ENCODE measurements at regions not wholly inside any gene's neighbourhood (a gene's known extent, or its start where the extent isn't known, plus 50 kb on each side); places are given as distances from the start of the nearest gene placed in this dataset.

DNA sequence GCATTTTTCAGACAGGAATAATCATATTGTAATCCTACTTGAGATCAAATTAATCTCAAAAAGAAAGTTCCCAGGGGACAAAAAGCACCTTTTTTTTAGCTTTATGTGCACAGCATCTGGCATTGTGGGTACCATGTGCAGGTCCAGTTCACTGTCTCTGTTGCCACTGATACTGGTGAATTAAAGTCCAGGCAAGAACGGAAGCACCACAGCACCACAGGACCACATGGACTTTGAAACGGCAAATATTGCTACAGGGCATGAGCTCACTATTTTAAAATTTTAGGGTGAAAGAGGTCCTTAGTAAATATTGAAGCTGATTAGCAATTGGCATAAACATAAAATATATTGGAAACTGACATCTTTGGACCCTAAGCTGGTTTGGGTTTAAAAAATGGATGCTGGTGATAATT is 709.0 kb downstream of the EPM2A start:
- H3K9me3 ChIP-seq = no peaks in the 10 kb centered on the region
- FAIRE-seq (no peak), ATAC-seq (peak; percentile 75 to 93 (median 86)), DNase-seq (peak in 2 of 6 donors; percentile 18 to 30)
- no peaks in the 10 kb centered on the region for H3K36me3 ChIP-seq
- intact Hi-C loops (cut with DNase I) = no loop called here
- WGBS, 2 donors = 20 to 32% methylated on average over 2 of the region's 2 CpGs
- peaks cover 5 to 14% (median 14%) of the 10 kb centered on the region in 3 donors for H3K4me1 ChIP-seq
- no peak overlapping the region for H3K27ac ChIP-seq
- H3K27me3 ChIP-seq = no peaks in the 10 kb centered on the region
- H3K4me3 ChIP-seq = no peak overlapping the region
- TF ChIP-seq, protein P1, sequence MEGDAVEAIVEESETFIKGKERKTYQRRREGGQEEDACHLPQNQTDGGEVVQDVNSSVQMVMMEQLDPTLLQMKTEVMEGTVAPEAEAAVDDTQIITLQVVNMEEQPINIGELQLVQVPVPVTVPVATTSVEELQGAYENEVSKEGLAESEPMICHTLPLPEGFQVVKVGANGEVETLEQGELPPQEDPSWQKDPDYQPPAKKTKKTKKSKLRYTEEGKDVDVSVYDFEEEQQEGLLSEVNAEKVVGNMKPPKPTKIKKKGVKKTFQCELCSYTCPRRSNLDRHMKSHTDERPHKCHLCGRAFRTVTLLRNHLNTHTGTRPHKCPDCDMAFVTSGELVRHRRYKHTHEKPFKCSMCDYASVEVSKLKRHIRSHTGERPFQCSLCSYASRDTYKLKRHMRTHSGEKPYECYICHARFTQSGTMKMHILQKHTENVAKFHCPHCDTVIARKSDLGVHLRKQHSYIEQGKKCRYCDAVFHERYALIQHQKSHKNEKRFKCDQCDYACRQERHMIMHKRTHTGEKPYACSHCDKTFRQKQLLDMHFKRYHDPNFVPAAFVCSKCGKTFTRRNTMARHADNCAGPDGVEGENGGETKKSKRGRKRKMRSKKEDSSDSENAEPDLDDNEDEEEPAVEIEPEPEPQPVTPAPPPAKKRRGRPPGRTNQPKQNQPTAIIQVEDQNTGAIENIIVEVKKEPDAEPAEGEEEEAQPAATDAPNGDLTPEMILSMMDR (IDR thresholded peaks at IDR 0.05) = no peak

DNA sequence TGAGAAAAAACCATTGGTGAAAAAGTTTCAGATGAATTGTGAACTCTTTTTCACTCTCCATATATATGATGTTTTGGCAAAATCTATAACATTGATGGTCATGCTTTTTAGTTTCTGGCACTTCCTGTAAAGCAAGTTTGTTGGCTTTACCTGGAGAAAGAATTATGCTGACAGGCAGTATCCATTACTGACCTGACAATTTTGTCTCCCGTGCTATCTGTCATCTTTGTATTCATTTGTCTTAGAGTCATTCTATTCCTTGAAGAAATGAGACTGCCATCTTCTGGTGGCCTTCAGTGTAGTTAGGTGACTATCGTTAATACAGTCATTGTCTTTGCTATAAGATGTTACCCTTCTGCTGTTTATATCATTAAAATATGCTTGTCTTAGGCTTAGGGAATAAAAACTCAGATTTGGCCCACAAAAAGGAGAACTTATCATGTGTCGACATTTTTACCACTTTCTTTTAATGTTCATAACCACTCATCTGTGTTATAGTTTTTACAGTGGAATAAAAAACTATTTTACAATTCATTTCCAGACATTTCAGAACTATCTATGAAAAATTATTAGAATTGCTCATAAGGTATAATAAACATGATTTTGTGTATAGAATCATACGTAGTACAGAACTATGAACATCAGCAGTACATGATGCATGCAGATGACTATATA is 707.0 kb downstream of the EPM2A start:
- TF ChIP-seq, protein P1 (IDR thresholded peaks at IDR 0.05) = peak in 3 of 4 donors; percentile 15 to 35 (median 21)
- DNase-seq (no peak), ATAC-seq (peak; percentile 55 to 77 (median 70)), FAIRE-seq (no peak)
- Histone ChIP-seq H3K27ac (no peak overlapping the region), H3K27me3 (no peaks in the 10 kb centered on the region), H3K4me3 (no peak overlapping the region), H3K4me1 (peaks cover 5 to 14% (median 14%) of the 10 kb centered on the region in 3 donors), H3K36me3 (no peaks in the 10 kb centered on the region), H3K9me3 (no peaks in the 10 kb centered on the region)
- 25 to 28% methylated on average over 4 of the region's 4 CpGs for WGBS, 2 donors
- intact Hi-C loops (cut with DNase I) = no loop called here

DNA sequence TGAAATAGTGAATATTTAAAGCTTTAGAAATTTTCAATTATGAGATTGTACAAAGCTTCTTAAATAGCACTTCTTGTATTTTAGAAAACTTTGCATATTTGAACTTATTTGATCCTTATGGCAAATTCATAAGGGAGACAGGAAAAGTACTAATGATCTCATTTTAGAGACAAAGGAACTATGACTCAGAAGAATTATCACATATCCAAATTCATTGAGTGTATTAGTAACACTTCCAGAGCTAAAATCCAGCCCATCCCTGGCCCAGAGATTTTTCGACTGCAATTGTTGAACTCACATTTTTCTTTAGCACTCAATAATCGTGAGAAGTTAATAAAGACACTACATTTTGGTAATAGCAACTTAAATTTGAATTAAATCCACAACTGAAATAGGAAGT is 704.3 kb downstream of the EPM2A start:
- DNase-seq (no peak), FAIRE-seq (no peak), ATAC-seq (no peak)
- intact Hi-C loops (cut with DNase I) = loop anchor here in 1 of 3 donors (10.0 kb wide), 1 partner anchor 446 kb away; no protein-coding TSS in a partner anchor
- 75 to 79% methylated on average over 2 of the region's 2 CpGs for WGBS, 2 donors
- Histone ChIP-seq H3K4me1 (peaks cover 0 to 9% (median 5%) of the 10 kb centered on the region in 3 donors), H3K9me3 (no peaks in the 10 kb centered on the region), H3K4me3 (no peak overlapping the region), H3K27me3 (no peaks in the 10 kb centered on the region), H3K36me3 (no peaks in the 10 kb centered on the region), H3K27ac (no peak overlapping the region)
- TF ChIP-seq, protein P1 (IDR thresholded peaks at IDR 0.05) = no peak

DNA sequence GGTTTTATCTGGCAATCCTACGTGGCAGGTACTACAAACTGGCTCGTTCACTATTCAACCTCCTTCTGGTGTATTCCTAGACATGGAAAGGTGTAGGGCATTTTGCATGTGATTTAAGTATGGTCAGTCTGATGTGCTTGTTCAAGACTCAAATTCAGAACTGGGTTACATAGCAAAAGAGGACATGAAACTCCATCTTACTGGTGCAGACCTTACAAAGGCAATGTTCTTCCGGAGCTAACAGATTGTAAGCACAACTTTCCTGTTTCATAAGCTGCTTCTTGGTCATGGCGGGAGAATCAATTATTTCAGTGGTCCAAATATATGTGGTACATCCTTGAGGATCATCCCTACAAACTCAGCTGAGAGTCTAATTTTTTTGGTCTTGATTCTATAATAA is 703.4 kb downstream of the EPM2A start:
- no peak overlapping the region for H3K27ac ChIP-seq
- 81 to 90% methylated on average over 4 of the region's 4 CpGs for WGBS, 2 donors
- H3K27me3 ChIP-seq = no peaks in the 10 kb centered on the region
- ATAC-seq = no peak
- TF ChIP-seq, protein P1 (IDR thresholded peaks at IDR 0.05) = no peak
- H3K36me3 ChIP-seq = no peaks in the 10 kb centered on the region
- FAIRE-seq = no peak
- intact Hi-C loops (cut with DNase I) = loop anchor here in 1 of 3 donors (10.0 kb wide), 1 partner anchor 447 kb away; no protein-coding TSS in a partner anchor
- no peak overlapping the region for H3K4me3 ChIP-seq
- H3K9me3 ChIP-seq = no peaks in the 10 kb centered on the region
- no peaks in the 10 kb centered on the region for H3K4me1 ChIP-seq
- no peak for DNase-seq

DNA sequence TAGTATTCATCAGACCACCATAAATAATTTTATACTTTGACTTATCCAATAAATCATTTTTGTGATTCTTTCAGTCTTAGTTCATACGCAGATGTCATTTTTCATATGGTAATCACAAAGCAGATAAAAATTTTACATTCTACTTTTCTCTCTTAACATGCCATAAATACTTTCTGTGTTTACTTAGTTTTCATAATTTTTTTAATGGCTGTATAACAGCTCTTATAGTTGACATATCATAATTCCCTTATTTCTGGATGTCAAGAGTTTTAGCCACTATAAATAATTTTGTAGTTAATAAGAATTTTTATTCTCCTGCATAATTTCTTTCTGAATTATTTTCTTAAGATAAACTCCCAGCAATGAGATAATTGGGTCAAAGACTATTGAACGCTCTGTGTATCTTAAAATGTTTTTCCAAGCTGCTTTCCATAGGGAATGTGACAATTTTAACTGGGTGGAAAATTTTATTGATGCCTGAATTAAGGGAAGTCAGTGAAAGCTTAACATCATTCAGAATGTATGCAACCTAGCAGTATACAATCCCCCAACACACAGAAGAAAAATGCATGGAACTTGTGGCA is 702.7 kb downstream of the EPM2A start:
- ATAC-seq = no peak
- FAIRE-seq = no peak
- TF ChIP-seq, protein P1 (IDR thresholded peaks at IDR 0.05) = no peak
- no peak overlapping the region for H3K27ac ChIP-seq
- no peaks in the 10 kb centered on the region for H3K27me3 ChIP-seq
- no peaks in the 10 kb centered on the region for H3K36me3 ChIP-seq
- no peak overlapping the region for H3K4me3 ChIP-seq
- H3K4me1 ChIP-seq = no peaks in the 10 kb centered on the region
- intact Hi-C loops (cut with DNase I) = loop anchor here in 1 of 3 donors (10.0 kb wide), 1 partner anchor 448 kb away; no protein-coding TSS in a partner anchor
- no peaks in the 10 kb centered on the region for H3K9me3 ChIP-seq
- DNase-seq = no peak
- 61 to 76% methylated on average over 2 of the region's 2 CpGs for WGBS, 2 donors
